Stomach (tissue), 8 donors: ENCODE measurements at regions not wholly inside any gene's neighbourhood (a gene's known extent, or its start where the extent isn't known, plus 50 kb on each side); places are given as distances from the start of the nearest gene placed in this dataset.

Source experiments
- DNase-seq, 2 donors: peaks; one replicate each; pipeline versions ENCODE4 v3.0.0 to v3.0.0-alpha.2; 2013 to 2019
- H3K27ac ChIP-seq, 5 donors: fragments of 200-600 bp in 4 of 5; sonication (generic) in 4 of 5; one replicate each; pipeline ENCODE4 v1.5.1; 2013 to 2019; ENCODE audit warnings: mild to moderate bottlenecking in 1 of 5, moderate library complexity in 1 of 5
- H3K27me3 ChIP-seq, 3 donors: fragments of 200-600 bp; sonication (generic); one replicate each; pipeline ENCODE4 v1.5.1; 2017 to 2019; ENCODE audit warnings: mixed run types in 1 of 3
- H3K36me3 ChIP-seq, 4 donors: fragments of 200-600 bp; sonication (generic); 1 replicate in 3 of 4; 2 replicates in 1 of 4; pipeline ENCODE4 v1.5.1; 2016 to 2019
- H3K4me1 ChIP-seq, 4 donors: fragments of 200-600 bp; sonication (generic); one replicate each; pipeline ENCODE4 v1.5.1; 2016 to 2019
- H3K4me3 ChIP-seq, 4 donors: fragments of 200-600 bp; sonication (generic) in 3 of 4; one replicate each; pipeline ENCODE4 v1.5.1; 2016 to 2019; ENCODE audit warnings: mild to moderate bottlenecking in 1 of 4
- H3K9me3 ChIP-seq, 4 donors: fragments of 200-600 bp; sonication (generic); one replicate each; pipeline ENCODE4 v1.5.1; 2016 to 2019
- EP300 ChIP-seq: sonication (generic); formaldehyde crosslinking; IDR thresholded peaks from one replicate; pipeline ENCODE4 v1.6.1; 2017; ENCODE audit warnings: antibody characterized with exemption
- POLR2A ChIP-seq, 4 donors: fragments of 450-650 bp; IDR thresholded peaks; one replicate each; pipeline ENCODE4 v1.6.1; 2016; ENCODE audit warnings: antibody characterized with exemption in 4 of 4, control low read depth in 2 of 4, mild to moderate bottlenecking in 1 of 4, moderate library complexity in 1 of 4
- POLR2AphosphoS5 ChIP-seq, 3 donors: sonication (generic); formaldehyde crosslinking; IDR thresholded peaks; one replicate each; pipeline ENCODE4 v1.6.1; 2016; ENCODE audit warnings: antibody characterized with exemption in 3 of 3
- WGBS, 5 donors: extraction: QIAGEN DNeasy Blood & Tissue Kit in 3 of 5; methylation state at CpG; one replicate each; pipeline versions ENCODE4 v1.1.5 to v1.1.7; 2013 to 2018; 5-methylcytosine and 5-hydroxymethylcytosine counted together
- intact Hi-C: fragments of 100-400 bp; cut with DNase I; formaldehyde crosslinking; loops from one replicate; pipeline ENCODE4 v1.15.1; 2023; ENCODE audit warnings: low total_unique reads
- TF ChIP-seq, protein P1 (sequence below), 7 experiments: fragments of 450-650 bp in 4 of 7; fragments of 200-600 bp in 3 of 7; sonication (generic) in 3 of 7; IDR thresholded peaks; one replicate each; pipeline ENCODE4 v1.5.1; 2016 to 2019; ENCODE audit warnings: antibody characterized with exemption in 7 of 7, control low read depth in 2 of 7, mild to moderate bottlenecking in 1 of 7
- donor health status: healthy with polysubstance abuse.
- donor health status: Bipolar disorder and iron deficiency.
- donor health status: healthy.

DNA sequence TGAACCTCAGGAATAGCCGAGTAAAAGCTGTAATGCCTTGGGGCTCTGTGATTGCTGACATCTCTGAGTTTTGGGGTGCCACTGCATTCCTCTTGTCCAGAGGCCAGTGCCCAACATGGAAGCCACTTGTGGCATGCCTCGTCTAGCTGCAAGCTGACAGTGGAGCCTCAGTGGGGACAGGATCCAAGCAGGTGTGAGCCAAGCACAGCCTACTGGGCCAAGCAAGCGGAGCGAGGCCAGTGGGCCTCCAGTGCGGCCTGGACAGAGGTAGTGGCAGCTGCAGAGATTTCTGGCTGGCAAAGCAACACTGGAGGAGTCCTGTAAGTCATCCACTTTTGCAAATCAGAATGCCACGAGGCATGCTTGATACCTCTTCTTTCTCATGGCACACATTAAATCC is 1038.2 kb upstream of the CNTN5 start:
- H3K9me3 ChIP-seq = peaks cover 0 to 5% (median 0%) of the 10 kb centered on the region in 4 donors
- H3K36me3 ChIP-seq = no peaks in the 10 kb centered on the region
- H3K27ac ChIP-seq = no peak overlapping the region
- H3K27me3 ChIP-seq = no peaks in the 10 kb centered on the region
- intact Hi-C loops = no loop called here
- no peak for DNase-seq
- WGBS, 5 donors = 89 to 92% (median 91%) methylated on average over 5 to 6 of the region's 6 CpGs
- TF ChIP-seq POLR2A (IDR thresholded peaks at IDR 0.05) (no peak), EP300 (no peak), POLR2AphosphoS5 (IDR thresholded peaks at IDR 0.05) (no peak)
- TF ChIP-seq, protein P1, sequence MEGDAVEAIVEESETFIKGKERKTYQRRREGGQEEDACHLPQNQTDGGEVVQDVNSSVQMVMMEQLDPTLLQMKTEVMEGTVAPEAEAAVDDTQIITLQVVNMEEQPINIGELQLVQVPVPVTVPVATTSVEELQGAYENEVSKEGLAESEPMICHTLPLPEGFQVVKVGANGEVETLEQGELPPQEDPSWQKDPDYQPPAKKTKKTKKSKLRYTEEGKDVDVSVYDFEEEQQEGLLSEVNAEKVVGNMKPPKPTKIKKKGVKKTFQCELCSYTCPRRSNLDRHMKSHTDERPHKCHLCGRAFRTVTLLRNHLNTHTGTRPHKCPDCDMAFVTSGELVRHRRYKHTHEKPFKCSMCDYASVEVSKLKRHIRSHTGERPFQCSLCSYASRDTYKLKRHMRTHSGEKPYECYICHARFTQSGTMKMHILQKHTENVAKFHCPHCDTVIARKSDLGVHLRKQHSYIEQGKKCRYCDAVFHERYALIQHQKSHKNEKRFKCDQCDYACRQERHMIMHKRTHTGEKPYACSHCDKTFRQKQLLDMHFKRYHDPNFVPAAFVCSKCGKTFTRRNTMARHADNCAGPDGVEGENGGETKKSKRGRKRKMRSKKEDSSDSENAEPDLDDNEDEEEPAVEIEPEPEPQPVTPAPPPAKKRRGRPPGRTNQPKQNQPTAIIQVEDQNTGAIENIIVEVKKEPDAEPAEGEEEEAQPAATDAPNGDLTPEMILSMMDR (IDR thresholded peaks at IDR 0.05) = no peak
- H3K4me1 ChIP-seq = no peaks in the 10 kb centered on the region
- no peak overlapping the region for H3K4me3 ChIP-seq

DNA sequence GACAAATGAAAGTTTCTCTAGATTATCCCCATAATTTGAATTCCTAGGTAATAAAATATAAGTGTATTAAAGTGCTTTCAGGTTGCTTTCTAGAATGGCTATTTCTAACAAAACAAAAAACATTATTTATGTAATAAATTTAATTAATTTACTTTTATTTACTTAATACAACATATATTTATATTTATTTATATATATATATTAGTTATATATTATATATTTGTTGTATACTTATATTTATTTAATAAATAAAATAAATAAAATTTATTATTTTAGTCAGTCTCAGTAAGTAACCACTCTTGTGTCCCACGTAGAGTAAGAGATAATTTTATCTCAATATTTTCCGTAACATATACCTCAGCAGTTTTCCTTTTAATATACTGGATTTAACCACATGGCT is 1031.6 kb upstream of the CNTN5 start:
- intact Hi-C loops = no loop called here

DNA sequence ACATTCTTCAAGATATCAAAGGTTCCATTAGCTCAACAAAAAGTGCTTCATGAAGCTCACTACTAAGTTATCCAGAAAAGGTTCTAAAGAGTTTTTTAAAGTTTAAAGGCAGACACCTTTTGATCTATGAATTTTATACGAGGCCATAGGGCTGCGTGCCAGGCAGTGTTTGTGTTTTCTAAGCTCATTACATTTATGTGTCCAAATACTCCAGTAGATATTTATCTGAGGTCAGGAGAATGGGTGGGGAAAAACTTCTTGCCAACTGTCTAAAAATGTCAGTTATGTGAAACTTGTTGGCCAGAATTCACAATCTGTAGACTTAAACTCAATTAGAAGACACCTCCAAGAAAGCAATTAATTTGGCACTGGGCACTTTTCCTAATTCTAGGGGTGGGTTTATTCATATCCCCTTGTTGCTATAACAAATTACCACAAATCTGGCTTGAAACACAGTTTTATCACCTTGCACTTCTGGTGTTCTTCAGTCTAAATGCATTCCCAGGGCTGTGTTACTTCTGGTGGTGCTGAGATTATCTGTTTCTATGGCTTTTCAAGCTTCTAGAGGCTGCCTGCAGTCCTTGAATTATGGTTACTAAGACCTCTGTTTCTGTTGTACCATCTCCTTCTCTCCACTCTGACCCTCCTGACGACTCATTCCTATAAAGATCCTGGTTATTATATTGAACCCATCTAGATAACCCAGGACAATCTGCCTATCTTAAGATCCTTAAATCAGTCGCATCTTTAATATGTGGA is 1030.4 kb upstream of the CNTN5 start:
- H3K4me3 ChIP-seq = no peak overlapping the region
- WGBS, 5 donors = 19 to 45% (median 40%) methylated on average over 4 of the region's 4 CpGs
- H3K27me3 ChIP-seq = no peaks in the 10 kb centered on the region
- intact Hi-C loops = no loop called here
- TF ChIP-seq, protein P1 (IDR thresholded peaks at IDR 0.05) = no peak
- H3K9me3 ChIP-seq = no peaks in the 10 kb centered on the region
- DNase-seq = no peak
- H3K36me3 ChIP-seq = no peaks in the 10 kb centered on the region
- no peaks in the 10 kb centered on the region for H3K4me1 ChIP-seq
- H3K27ac ChIP-seq = no peak overlapping the region

More for the DNA sequence above, 1031.6 kb upstream of the CNTN5 start:
- no peaks in the 10 kb centered on the region for H3K4me1 ChIP-seq
- no peak overlapping the region for H3K4me3 ChIP-seq
- no peak for DNase-seq
- no peaks in the 10 kb centered on the region for H3K9me3 ChIP-seq
- H3K36me3 ChIP-seq = no peaks in the 10 kb centered on the region
- no peak overlapping the region for H3K27ac ChIP-seq
- H3K27me3 ChIP-seq = no peaks in the 10 kb centered on the region
- 78 to 88% (median 80%) methylated on average over 2 of the region's 2 CpGs for whole genome bisulfite sequencing, 5 donors
- TF ChIP-seq POLR2AphosphoS5 (IDR thresholded peaks at IDR 0.05) (no peak), EP300 (no peak), POLR2A (IDR thresholded peaks at IDR 0.05) (no peak)
- TF ChIP-seq, protein P1 (IDR thresholded peaks at IDR 0.05) = no peak

DNA sequence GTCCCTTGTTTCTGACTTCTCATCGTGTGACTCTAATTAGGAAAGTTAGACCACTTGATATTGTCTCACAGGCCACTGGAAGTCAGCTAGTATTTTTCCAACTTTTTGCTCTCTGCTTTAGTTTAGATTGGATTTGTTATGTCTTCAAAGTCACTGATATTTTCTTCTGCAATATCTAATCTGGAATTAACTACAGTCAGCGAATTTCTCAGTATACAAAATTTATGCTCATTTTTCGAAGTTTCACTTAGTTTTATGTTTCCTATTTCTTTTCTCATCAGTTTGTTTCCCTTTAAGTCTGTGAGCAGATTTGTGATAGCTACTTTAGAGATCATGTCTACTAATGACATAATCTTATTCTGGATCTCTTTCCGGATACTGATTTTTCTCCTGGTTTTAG is 1027.2 kb upstream of the CNTN5 start:
- H3K4me1 ChIP-seq = no peaks in the 10 kb centered on the region
- DNase-seq = no peak
- TF ChIP-seq POLR2A (IDR thresholded peaks at IDR 0.05) (no peak), POLR2AphosphoS5 (IDR thresholded peaks at IDR 0.05) (no peak), EP300 (no peak)
- TF ChIP-seq, protein P1 (IDR thresholded peaks at IDR 0.05) = no peak
- H3K9me3 ChIP-seq = no peaks in the 10 kb centered on the region
- H3K27me3 ChIP-seq = no peaks in the 10 kb centered on the region
- intact Hi-C loops = no loop called here
- H3K4me3 ChIP-seq = no peak overlapping the region
- H3K27ac ChIP-seq = no peak overlapping the region
- WGBS, 5 donors = 79 to 90% (median 88%) methylated on average over 4 of the region's 4 CpGs
- no peaks in the 10 kb centered on the region for H3K36me3 ChIP-seq
